ENCODE measurements at regions not wholly inside any gene's neighbourhood (a gene's known extent, or its start where the extent isn't known, plus 50 kb on each side); places are given as distances from the start of the nearest gene placed in this dataset.

GRCh38 chr15:69747193-69747592 lies 294.6 kb downstream of the RPLP1 start:
- TF ChIP-seq POLR2A (IDR thresholded peaks at IDR 0.05) (no peak), CTCF (IDR thresholded peaks at IDR 0.05) (no peak)
